ENCODE measurements at regions not wholly inside any gene's neighbourhood (a gene's known extent, or its start where the extent isn't known, plus 50 kb on each side); places are given as distances from the start of the nearest gene placed in this dataset.
A peak's percentile ranks its signal among the peaks of the same experiment; 100 is the strongest.

DNA sequence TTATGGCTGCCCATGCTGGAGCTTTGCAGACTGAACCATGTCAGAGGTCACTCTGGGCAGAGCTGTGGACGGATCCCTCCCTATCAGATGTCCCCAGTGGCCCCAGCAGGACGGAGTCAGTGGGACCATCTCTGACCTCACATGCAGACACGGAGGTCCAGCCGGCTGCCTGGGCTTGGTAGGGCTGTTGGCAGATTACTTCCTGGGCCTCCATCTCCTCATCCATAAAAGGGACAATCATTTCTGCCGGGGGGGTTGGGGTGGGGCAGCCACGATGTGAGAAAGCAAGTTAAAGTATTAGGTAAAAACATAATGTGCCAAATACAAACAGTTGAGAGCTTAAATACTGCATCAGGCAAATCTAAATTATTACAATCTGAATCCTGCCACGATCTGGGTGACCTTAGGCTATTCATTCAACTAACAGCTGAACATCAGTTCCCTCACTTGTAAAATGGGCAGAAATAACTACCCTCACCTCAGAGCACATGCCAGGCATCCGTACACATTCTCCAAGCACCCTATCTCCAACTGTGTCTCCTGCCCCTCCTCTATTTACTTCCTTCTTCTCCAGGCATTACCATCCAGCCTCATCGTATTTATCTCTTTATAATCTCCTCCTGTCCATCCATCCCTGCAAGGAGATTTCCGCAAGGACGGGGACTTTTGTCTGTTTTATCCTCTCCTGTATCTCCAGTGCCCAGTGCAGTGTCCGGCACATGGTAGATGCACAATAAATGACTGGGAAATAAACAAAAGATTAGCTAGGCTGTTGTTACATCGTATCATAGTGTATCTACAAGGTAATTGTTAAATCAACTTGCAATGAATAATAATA is 192.3 kb upstream of the FOXF1 start:
- no TSS peak for BruUV-seq (replicated peaks)
- ChIA-PET POLR2A (interaction anchor here (0.6 kb wide), 1 partner anchor 782 kb away, joined by 3 read pairs; no protein-coding TSS in a partner anchor), CTCF (no interaction called here)
- Mint-ChIP-seq H3K9me3 (ENCODE audit: unreplicated experiment) (no peaks in the 10 kb centered on the region), H3K4me1 (ENCODE audit: low read depth, unreplicated experiment) (no peaks in the 10 kb centered on the region), H3K36me3 (ENCODE audit: insufficient read depth, unreplicated experiment) (no peaks in the 10 kb centered on the region), H3K4me3 (ENCODE audit: unreplicated experiment) (no peak overlapping the region), H3K27me3 (ENCODE audit: insufficient read depth, unreplicated experiment) (peaks cover 6% of the 10 kb centered on the region), H3K27ac (ENCODE audit: unreplicated experiment) (no peak overlapping the region)
- TF ChIP-seq, protein P1, sequence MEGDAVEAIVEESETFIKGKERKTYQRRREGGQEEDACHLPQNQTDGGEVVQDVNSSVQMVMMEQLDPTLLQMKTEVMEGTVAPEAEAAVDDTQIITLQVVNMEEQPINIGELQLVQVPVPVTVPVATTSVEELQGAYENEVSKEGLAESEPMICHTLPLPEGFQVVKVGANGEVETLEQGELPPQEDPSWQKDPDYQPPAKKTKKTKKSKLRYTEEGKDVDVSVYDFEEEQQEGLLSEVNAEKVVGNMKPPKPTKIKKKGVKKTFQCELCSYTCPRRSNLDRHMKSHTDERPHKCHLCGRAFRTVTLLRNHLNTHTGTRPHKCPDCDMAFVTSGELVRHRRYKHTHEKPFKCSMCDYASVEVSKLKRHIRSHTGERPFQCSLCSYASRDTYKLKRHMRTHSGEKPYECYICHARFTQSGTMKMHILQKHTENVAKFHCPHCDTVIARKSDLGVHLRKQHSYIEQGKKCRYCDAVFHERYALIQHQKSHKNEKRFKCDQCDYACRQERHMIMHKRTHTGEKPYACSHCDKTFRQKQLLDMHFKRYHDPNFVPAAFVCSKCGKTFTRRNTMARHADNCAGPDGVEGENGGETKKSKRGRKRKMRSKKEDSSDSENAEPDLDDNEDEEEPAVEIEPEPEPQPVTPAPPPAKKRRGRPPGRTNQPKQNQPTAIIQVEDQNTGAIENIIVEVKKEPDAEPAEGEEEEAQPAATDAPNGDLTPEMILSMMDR (IDR thresholded peaks at IDR 0.05; ENCODE audit: insufficient read depth in 1 of 2, low read depth in 1 of 2, low read length in 1 of 2, severe bottlenecking in 1 of 2, unreplicated experiment in 1 of 2) = no peak
- Histone ChIP-seq H3K4me3 (ENCODE audit: low read depth, low read length) (no peak overlapping the region), H3K4me1 (no peaks in the 10 kb centered on the region), H3K36me3 (ENCODE audit: control insufficient read depth, insufficient read depth, low read length) (no peaks in the 10 kb centered on the region), H3K27me3 (replicated peaks; ENCODE audit: control insufficient read depth, insufficient read depth, low read length) (no peaks in the 10 kb centered on the region), H3K9me3 (no peaks in the 10 kb centered on the region)
- intact Hi-C loops (cut with micrococcal nuclease; ENCODE audit: unreplicated experiment) = no loop called here
- DNase-seq = peak in 1 of 2 experiments; percentile 19

DNA sequence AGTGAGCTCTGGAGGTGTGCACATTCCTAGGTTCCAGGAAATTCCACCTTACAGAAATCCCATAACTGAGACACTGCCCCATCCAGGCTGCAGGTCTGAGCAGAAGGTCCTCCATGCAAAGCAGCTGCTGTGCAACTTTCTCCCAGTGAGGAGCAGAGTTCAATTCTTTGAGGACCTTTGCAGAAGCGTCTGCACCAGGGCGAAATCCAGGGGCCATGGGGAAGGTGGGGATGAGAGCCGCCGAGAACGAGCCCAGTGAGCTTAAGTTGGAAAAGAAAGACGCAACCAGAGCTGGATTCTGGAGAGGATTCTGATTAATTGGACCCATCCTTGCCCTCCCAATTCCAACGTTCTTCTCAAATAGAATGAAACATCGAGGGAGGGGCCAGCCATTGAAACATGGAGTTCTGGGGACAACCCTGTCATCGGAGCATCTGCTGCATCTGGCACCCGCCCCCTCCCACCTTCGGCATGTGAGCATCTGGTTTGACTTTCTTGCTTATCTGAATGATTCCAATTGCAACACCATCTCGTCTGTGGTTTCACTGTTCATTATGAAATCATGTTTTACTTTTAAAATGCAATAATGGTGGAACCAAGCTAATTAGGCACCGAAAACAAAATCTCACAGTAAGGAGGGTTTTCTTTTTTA is 190.6 kb upstream of the FOXF1 start:
- intact Hi-C loops (cut with micrococcal nuclease; ENCODE audit: unreplicated experiment) = no loop called here
- TF ChIP-seq, protein P1 (IDR thresholded peaks at IDR 0.05; ENCODE audit: insufficient read depth in 1 of 2, low read depth in 1 of 2, low read length in 1 of 2, severe bottlenecking in 1 of 2, unreplicated experiment in 1 of 2) = no peak
- Histone ChIP-seq H3K4me3 (ENCODE audit: low read depth, low read length) (no peak overlapping the region), H3K36me3 (ENCODE audit: control insufficient read depth, insufficient read depth, low read length) (no peaks in the 10 kb centered on the region), H3K9me3 (no peaks in the 10 kb centered on the region), H3K4me1 (no peaks in the 10 kb centered on the region), H3K27me3 (replicated peaks; ENCODE audit: control insufficient read depth, insufficient read depth, low read length) (no peaks in the 10 kb centered on the region)
- Mint-ChIP-seq H3K27me3 (ENCODE audit: insufficient read depth, unreplicated experiment) (peaks cover 6% of the 10 kb centered on the region), H3K27ac (ENCODE audit: unreplicated experiment) (no peak overlapping the region), H3K9me3 (ENCODE audit: unreplicated experiment) (no peaks in the 10 kb centered on the region), H3K4me3 (ENCODE audit: unreplicated experiment) (no peak overlapping the region), H3K4me1 (ENCODE audit: low read depth, unreplicated experiment) (no peaks in the 10 kb centered on the region), H3K36me3 (ENCODE audit: insufficient read depth, unreplicated experiment) (no peaks in the 10 kb centered on the region)
- ChIA-PET POLR2A (interaction anchor here (0.6 kb wide), 1 partner anchor 173 kb away, joined by 3 read pairs; no protein-coding TSS in a partner anchor), CTCF (no interaction called here)
- DNase-seq = peak in 1 of 2 experiments; percentile 28
- BruUV-seq (replicated peaks) = no TSS peak

DNA sequence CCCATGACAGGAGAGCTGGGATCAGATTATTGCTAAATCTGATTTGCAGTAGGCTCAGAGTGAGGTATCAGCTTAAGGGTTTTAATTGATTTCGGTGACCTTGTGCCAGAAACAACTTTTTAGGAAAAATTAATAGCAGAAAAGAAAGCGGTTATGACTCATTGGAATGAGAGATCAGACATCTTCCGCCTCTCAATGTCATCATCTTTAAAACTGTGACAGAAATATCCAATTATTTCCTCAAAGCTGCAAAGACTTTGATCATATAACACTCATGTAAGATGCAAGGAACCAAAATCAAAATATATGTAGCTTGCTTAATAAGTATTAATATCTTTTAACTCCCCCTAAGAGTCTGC is 190.1 kb upstream of the FOXF1 start:
- no peaks in the 10 kb centered on the region for H3K9me3 Mint-ChIP-seq (ENCODE audit: unreplicated experiment)
- ChIA-PET CTCF (no interaction called here), POLR2A (no interaction called here)
- Histone ChIP-seq H3K4me3 (ENCODE audit: low read depth, low read length) (no peak overlapping the region), H3K9me3 (no peaks in the 10 kb centered on the region), H3K36me3 (ENCODE audit: control insufficient read depth, insufficient read depth, low read length) (no peaks in the 10 kb centered on the region), H3K4me1 (no peaks in the 10 kb centered on the region), H3K27me3 (replicated peaks; ENCODE audit: control insufficient read depth, insufficient read depth, low read length) (no peaks in the 10 kb centered on the region)
- DNase-seq = no peak
- no peaks in the 10 kb centered on the region for H3K36me3 Mint-ChIP-seq (ENCODE audit: insufficient read depth, unreplicated experiment)
- peaks cover 6% of the 10 kb centered on the region for H3K27me3 Mint-ChIP-seq (ENCODE audit: insufficient read depth, unreplicated experiment)
- BruUV-seq (replicated peaks) = no TSS peak
- TF ChIP-seq, protein P1 (IDR thresholded peaks at IDR 0.05; ENCODE audit: insufficient read depth in 1 of 2, low read depth in 1 of 2, low read length in 1 of 2, severe bottlenecking in 1 of 2, unreplicated experiment in 1 of 2) = no peak
- intact Hi-C loops (cut with micrococcal nuclease; ENCODE audit: unreplicated experiment) = no loop called here
- H3K4me1 Mint-ChIP-seq (ENCODE audit: low read depth, unreplicated experiment) = no peaks in the 10 kb centered on the region
- no peak overlapping the region for H3K4me3 Mint-ChIP-seq (ENCODE audit: unreplicated experiment)
- H3K27ac Mint-ChIP-seq (ENCODE audit: unreplicated experiment) = no peak overlapping the region
